GM18951 (cell line): ENCODE measurements at regions not wholly inside any gene's neighbourhood (a gene's known extent, or its start where the extent isn't known, plus 50 kb on each side); places are given as distances from the start of the nearest gene placed in this dataset.

Source experiments
- POLR2A ChIP-seq: IDR thresholded peaks from 4 replicates; pipeline ENCODE4 v1.6.1; 2011; ENCODE audit warnings: mild to moderate bottlenecking; ENCODE audit not compliant: insufficient read length, insufficient read depth; ENCODE audit errors: extremely low read depth
- in situ Hi-C: fragments of 300-500 bp; cut with MboI; formaldehyde crosslinking; loops from one replicate; pipeline ENCODE4 v1.12.0; 2022; ENCODE audit warnings: low sequenced_read_pairs, mixed read lengths, inconsistent platforms; ENCODE audit not compliant: unreplicated experiment

GRCh38 chr4:23741681-23742191 lies 148.1 kb downstream of the PPARGC1A start:
- in situ Hi-C loops, result no loop called here
- TF ChIP-seq POLR2A, result no peak

- in situ Hi-C loops, result no loop called here
- TF ChIP-seq POLR2A, result no peak
Observed at GRCh38 chr4:23737571-23737970, 152.3 kb downstream of the PPARGC1A start.

GRCh38 chr4:23736466-23736865 lies 153.4 kb downstream of the PPARGC1A start:
- in situ Hi-C loops, result no loop called here
- TF ChIP-seq POLR2A, result no peak

- TF ChIP-seq POLR2A, result no peak
- in situ Hi-C loops, result no loop called here
Observed at GRCh38 chr4:23734000-23734399, 155.8 kb downstream of the PPARGC1A start.

- in situ Hi-C loops, result no loop called here
- no peak for TF ChIP-seq POLR2A
Observed at GRCh38 chr4:23733476-23733875, 156.4 kb downstream of the PPARGC1A start.

- in situ Hi-C loops, result no loop called here
- no peak for TF ChIP-seq POLR2A
Observed at GRCh38 chr4:23730998-23731397, 158.8 kb downstream of the PPARGC1A start.

GRCh38 chr4:23728971-23729370 lies 160.9 kb downstream of the PPARGC1A start:
- in situ Hi-C loops, result no loop called here
- no peak for TF ChIP-seq POLR2A

GRCh38 chr4:23728393-23728792 lies 161.5 kb downstream of the PPARGC1A start:
- TF ChIP-seq POLR2A, result no peak
- in situ Hi-C loops, result no loop called here

- in situ Hi-C loops, result no loop called here
- no peak for TF ChIP-seq POLR2A
Observed at GRCh38 chr4:23720556-23720955, 169.3 kb downstream of the PPARGC1A start.

- no peak for TF ChIP-seq POLR2A
- in situ Hi-C loops, result no loop called here
Observed at GRCh38 chr4:23718435-23718834, 171.4 kb downstream of the PPARGC1A start.

- in situ Hi-C loops, result no loop called here
- TF ChIP-seq POLR2A, result no peak
Observed at GRCh38 chr4:23717528-23718248, 172.2 kb downstream of the PPARGC1A start.

- in situ Hi-C loops, result no loop called here
- TF ChIP-seq POLR2A, result no peak
Observed at GRCh38 chr4:23710298-23710697, 179.5 kb downstream of the PPARGC1A start.

- TF ChIP-seq POLR2A, result no peak
- in situ Hi-C loops, result no loop called here
Observed at GRCh38 chr4:23707652-23708026, 182.2 kb downstream of the PPARGC1A start.

- TF ChIP-seq POLR2A, result no peak
- in situ Hi-C loops, result no loop called here
Observed at GRCh38 chr4:23706972-23707651, 182.7 kb downstream of the PPARGC1A start.
